Endothelial cell of umbilical vein (primary cell): ENCODE measurements at regions not wholly inside any gene's neighbourhood (a gene's known extent, or its start where the extent isn't known, plus 50 kb on each side); places are given as distances from the start of the nearest gene placed in this dataset.

Experiments
- BruUV-seq: library from RNA; stranded (reverse); fragments of 400-500 nt; replicated peaks from 2 replicates; lab custom pipeline; 2021; lab: Mats Ljungman, UMichigan
- CTCF ChIA-PET: fragments of 300-600, 350-600 bp; sonication (Branson Sonifier 250); formaldehyde crosslinking; loops from one replicate; lab custom pipeline; 2021; ENCODE audit warnings: antibody characterized with exemption, inconsistent platforms; lab: Charles Lee
- POLR2A ChIA-PET: fragments of 300-600, 350-600 bp; sonication (Branson Sonifier 250); formaldehyde crosslinking; loops from one replicate; lab custom pipeline; 2021; ENCODE audit warnings: antibody characterized with exemption, inconsistent platforms; lab: Charles Lee
- DNase-seq: peaks from one replicate; pipeline ENCODE4 v3.0.0-alpha.2; 2011; ENCODE audit warnings: low read depth, low spot score
- FAIRE-seq: peaks from 2 replicates; lab custom pipeline; 2011; peaks lifted over from hg19 to GRCh38; lab: Jason Lieb, UNC
- H2AFZ ChIP-seq: 2 replicates; pipeline ENCODE4 v1.6.0; 2012; ENCODE audit warnings: low read depth, low read length, control low read depth, inconsistent platforms
- H3K27ac ChIP-seq: 2 replicates; pipeline ENCODE4 v1.5.1; 2011; ENCODE audit warnings: low read depth, mild to moderate bottlenecking, control low read depth, low read length, moderate library complexity; ENCODE audit not compliant: insufficient read depth
- H3K27me3 ChIP-seq, 2 experiments: 2 replicates each; pipeline versions ENCODE4 v1.6.0 to v1.6.1; 2011; ENCODE audit warnings: low read length in 2 of 2, mixed read lengths in 1 of 2; ENCODE audit not compliant: control insufficient read depth in 2 of 2, insufficient read depth in 2 of 2
- H3K36me3 ChIP-seq, 2 experiments: 2 replicates in 1 of 2; 3 replicates in 1 of 2; pipeline ENCODE4 v1.5.1; 2011; ENCODE audit warnings: low read length in 2 of 2, mild to moderate bottlenecking in 1 of 2, moderate library complexity in 1 of 2; ENCODE audit not compliant: control insufficient read depth in 2 of 2, insufficient read depth in 2 of 2; ENCODE audit errors: extremely low read depth in 1 of 2
- H3K4me1 ChIP-seq: 3 replicates; pipeline ENCODE4 v1.5.1; 2011; ENCODE audit warnings: mild to moderate bottlenecking, low read length; ENCODE audit not compliant: control insufficient read depth, insufficient read depth; ENCODE audit errors: extremely low read depth
- H3K4me2 ChIP-seq: 2 replicates; pipeline ENCODE4 v1.6.1; 2011; ENCODE audit warnings: low read length, control low read depth, mixed read lengths; ENCODE audit not compliant: insufficient read depth
- H3K4me3 ChIP-seq, 3 experiments: fragments of 200-600 bp in 1 of 3; sonication (generic), shearing (Covaris generic) in 1 of 3; replicated peaks in 1 of 3; 2 replicates each; pipeline ENCODE4 v1.5.1; 2011 to 2016; ENCODE audit warnings: control low read depth in 3 of 3, low read length in 3 of 3, mild to moderate bottlenecking in 2 of 3, inconsistent platforms in 1 of 3, low read depth in 1 of 3, moderate library complexity in 1 of 3; ENCODE audit not compliant: insufficient read depth in 1 of 3
- H3K79me2 ChIP-seq: 2 replicates; pipeline ENCODE4 v1.6.0; 2012; ENCODE audit warnings: low read length, inconsistent platforms; ENCODE audit not compliant: control insufficient read depth, insufficient read depth
- H3K9ac ChIP-seq: replicated peaks from 2 replicates; pipeline ENCODE3; 2011; ENCODE audit warnings: low read length, control low read depth; ENCODE audit not compliant: insufficient read depth; ENCODE audit errors: extremely low read depth
- H3K9me1 ChIP-seq: replicated peaks from 3 replicates; pipeline ENCODE4 v1.6.0; 2011; ENCODE audit warnings: mild to moderate bottlenecking, low read length; ENCODE audit not compliant: control insufficient read depth, insufficient read depth; ENCODE audit errors: extremely low read depth
- H3K9me3 ChIP-seq: replicated peaks from 2 replicates; pipeline ENCODE4 v1.5.1; 2012; ENCODE audit warnings: low read length, inconsistent platforms; ENCODE audit not compliant: control insufficient read depth, insufficient read depth
- H4K20me1 ChIP-seq: replicated peaks from 2 replicates; pipeline ENCODE3; 2011; ENCODE audit warnings: mild to moderate bottlenecking, low read length; ENCODE audit not compliant: control insufficient read depth, insufficient read depth; ENCODE audit errors: extremely low read depth
- EZH2 ChIP-seq: IDR thresholded peaks from 2 replicates; pipeline ENCODE4 v1.6.1; 2012; ENCODE audit warnings: borderline replicate concordance, low read depth, mild to moderate bottlenecking, moderate library complexity, low read length, inconsistent platforms; ENCODE audit not compliant: severe bottlenecking
- FOS ChIP-seq: IDR thresholded peaks from 2 replicates; pipeline ENCODE4 v1.6.1; 2011; ENCODE audit warnings: mild to moderate bottlenecking, low read length, moderate library complexity, borderline replicate concordance; ENCODE audit not compliant: insufficient read depth
- GATA2 ChIP-seq: IDR thresholded peaks from 2 replicates; pipeline ENCODE4 v1.7.0; 2011; ENCODE audit warnings: low read depth, mild to moderate bottlenecking, moderate library complexity, mixed read lengths, low read length; ENCODE audit not compliant: insufficient read length, insufficient read depth
- JUN ChIP-seq: IDR thresholded peaks from 2 replicates; pipeline ENCODE4 v1.6.1; 2011; ENCODE audit warnings: borderline replicate concordance, low read depth; ENCODE audit not compliant: insufficient read length, insufficient read depth
- MYC ChIP-seq: IDR thresholded peaks from one replicate; pipeline ENCODE4 v1.6.1; 2011; ENCODE audit warnings: mild to moderate bottlenecking, low read depth, low read length
- POLR2A ChIP-seq: IDR thresholded peaks from 2 replicates; pipeline ENCODE4 v1.6.1; 2012; ENCODE audit warnings: low read depth, mild to moderate bottlenecking, control low read depth, low read length
- POLR2AphosphoS5 ChIP-seq: IDR thresholded peaks from 2 replicates; pipeline ENCODE4 v1.6.1; 2012; ENCODE audit warnings: low read depth, mild to moderate bottlenecking, control low read depth, low read length, moderate library complexity; ENCODE audit not compliant: insufficient read depth
- dilution Hi-C: fragments of 300-500 bp; cut with MboI; formaldehyde crosslinking; loops from one replicate; pipeline ENCODE4 v1.15.0; 2019; ENCODE audit warnings: low sequenced_read_pairs; ENCODE audit not compliant: extremely low pct_ligation_motif_present
- intact Hi-C: fragments of 100-400 bp; cut with micrococcal nuclease; formaldehyde crosslinking; loops from one replicate; pipeline ENCODE4 v1.10.0; 2022
- TF ChIP-seq, protein P1 (sequence below), 2 donors: IDR thresholded peaks; 1 replicate in 1 of 2; 2 replicates in 1 of 2; pipeline ENCODE4 v1.5.1; 2011; ENCODE audit warnings: low read length in 2 of 2, mild to moderate bottlenecking in 2 of 2, moderate library complexity in 2 of 2, control low read depth in 1 of 2, inconsistent platforms in 1 of 2, low read depth in 1 of 2; ENCODE audit not compliant: insufficient read depth in 1 of 2; ENCODE audit errors: extremely low read depth in 1 of 2
- TF ChIP-seq, protein P2 (sequence below): IDR thresholded peaks from 2 replicates; pipeline ENCODE4 v1.6.1; 2011; ENCODE audit not compliant: insufficient read depth, insufficient read length

DNA sequence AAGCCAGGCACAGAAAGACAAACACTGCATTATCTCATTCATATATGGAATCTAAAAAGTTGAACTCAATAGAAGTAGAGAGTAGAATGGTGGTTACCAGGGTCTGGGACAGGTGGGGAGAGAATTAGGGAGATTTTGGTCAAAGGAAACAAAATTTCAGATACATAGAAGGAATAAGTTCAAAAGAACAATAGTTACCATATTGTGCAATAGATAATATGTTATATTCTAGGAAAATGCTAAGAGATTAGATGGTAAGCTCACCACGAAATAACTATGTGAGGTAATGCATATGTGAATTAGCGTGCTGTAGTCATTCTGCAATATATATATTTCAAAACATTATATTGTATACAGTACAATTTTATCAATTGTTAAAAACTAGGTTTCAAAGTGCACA is 442.5 kb downstream of the KCNH5 start:
- no peaks in the 10 kb centered on the region for H3K9me1 ChIP-seq
- H3K79me2 ChIP-seq = no peaks in the 10 kb centered on the region
- no TSS peak for BruUV-seq
- no peaks in the 10 kb centered on the region for H3K36me3 ChIP-seq
- H3K27ac ChIP-seq = no peak overlapping the region
- no peak overlapping the region for H3K4me3 ChIP-seq
- CTCF ChIA-PET = no interaction called here
- H3K4me2 ChIP-seq = no peak overlapping the region
- DNase-seq (no peak), FAIRE-seq (no peak)
- no peak overlapping the region for H2AFZ ChIP-seq
- no peaks in the 10 kb centered on the region for H4K20me1 ChIP-seq
- intact Hi-C loops (no loop called here), dilution Hi-C loops (no loop called here)
- H3K4me1 ChIP-seq = no peaks in the 10 kb centered on the region
- no peaks in the 10 kb centered on the region for H3K9me3 ChIP-seq
- POLR2A ChIA-PET = no interaction called here
- H3K9ac ChIP-seq = no peak overlapping the region
- H3K27me3 ChIP-seq = no peaks in the 10 kb centered on the region
- TF ChIP-seq, protein P1, sequence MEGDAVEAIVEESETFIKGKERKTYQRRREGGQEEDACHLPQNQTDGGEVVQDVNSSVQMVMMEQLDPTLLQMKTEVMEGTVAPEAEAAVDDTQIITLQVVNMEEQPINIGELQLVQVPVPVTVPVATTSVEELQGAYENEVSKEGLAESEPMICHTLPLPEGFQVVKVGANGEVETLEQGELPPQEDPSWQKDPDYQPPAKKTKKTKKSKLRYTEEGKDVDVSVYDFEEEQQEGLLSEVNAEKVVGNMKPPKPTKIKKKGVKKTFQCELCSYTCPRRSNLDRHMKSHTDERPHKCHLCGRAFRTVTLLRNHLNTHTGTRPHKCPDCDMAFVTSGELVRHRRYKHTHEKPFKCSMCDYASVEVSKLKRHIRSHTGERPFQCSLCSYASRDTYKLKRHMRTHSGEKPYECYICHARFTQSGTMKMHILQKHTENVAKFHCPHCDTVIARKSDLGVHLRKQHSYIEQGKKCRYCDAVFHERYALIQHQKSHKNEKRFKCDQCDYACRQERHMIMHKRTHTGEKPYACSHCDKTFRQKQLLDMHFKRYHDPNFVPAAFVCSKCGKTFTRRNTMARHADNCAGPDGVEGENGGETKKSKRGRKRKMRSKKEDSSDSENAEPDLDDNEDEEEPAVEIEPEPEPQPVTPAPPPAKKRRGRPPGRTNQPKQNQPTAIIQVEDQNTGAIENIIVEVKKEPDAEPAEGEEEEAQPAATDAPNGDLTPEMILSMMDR (IDR thresholded peaks at IDR 0.05; ENCODE audit: extremely low read depth in 1 of 2, insufficient read depth in 1 of 2, low read depth in 1 of 2, low read length in 2 of 2) = no peak
- no peak for TF ChIP-seq JUN
- TF ChIP-seq EZH2 = no peak
- no peak for TF ChIP-seq POLR2AphosphoS5
- no peak for TF ChIP-seq POLR2A
- no peak for TF ChIP-seq FOS
- TF ChIP-seq GATA2 = no peak
- TF ChIP-seq MYC = no peak
- TF ChIP-seq, protein P2, sequence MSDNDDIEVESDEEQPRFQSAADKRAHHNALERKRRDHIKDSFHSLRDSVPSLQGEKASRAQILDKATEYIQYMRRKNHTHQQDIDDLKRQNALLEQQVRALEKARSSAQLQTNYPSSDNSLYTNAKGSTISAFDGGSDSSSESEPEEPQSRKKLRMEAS = no peak
